ENCODE measurements at regions not wholly inside any gene's neighbourhood (a gene's known extent, or its start where the extent isn't known, plus 50 kb on each side); places are given as distances from the start of the nearest gene placed in this dataset.

DNA sequence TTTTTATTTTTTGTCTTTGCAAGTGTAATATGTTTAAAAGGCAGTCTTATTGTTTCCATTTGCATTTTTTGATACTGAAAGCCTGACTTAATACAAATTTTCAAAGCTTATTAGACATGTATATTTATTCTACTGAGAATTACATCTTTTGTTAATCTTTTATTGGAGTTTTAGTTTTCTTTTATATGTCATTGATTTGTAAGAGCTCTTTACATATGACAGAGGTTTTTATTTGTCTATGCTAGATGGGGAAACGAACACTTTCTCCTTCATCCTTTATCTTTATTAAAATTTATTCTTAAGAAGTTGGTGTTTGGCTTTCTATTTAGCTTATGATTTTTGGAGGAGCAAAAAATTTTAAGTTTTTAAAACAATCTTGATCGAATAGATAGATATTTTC lies 234.4 kb upstream of the SRRM4 start:
- no peaks in the 10 kb centered on the region for H3K27me3 Mint-ChIP-seq (ENCODE audit: low read depth in 3 of 3)
- no peak overlapping the region for H3K27ac Mint-ChIP-seq
- Histone ChIP-seq H3K9ac (ENCODE audit: insufficient read depth, low read length, poor library complexity, severe bottlenecking) (no peak overlapping the region), H3K27me3 (ENCODE audit: control insufficient read depth in 2 of 2, insufficient read depth in 2 of 2, low read length in 2 of 2) (no peaks in the 10 kb centered on the region), H3K4me3 (replicated peaks in 1 of 3; ENCODE audit: low read depth in 2 of 3, low read length in 3 of 3) (no peak overlapping the region), H3K4me1 (ENCODE audit: control insufficient read depth in 1 of 2, insufficient read depth in 2 of 2, low read length in 2 of 2) (no peaks in the 10 kb centered on the region), H3K9me3 (replicated peaks in 1 of 2; ENCODE audit: control insufficient read depth in 1 of 2, insufficient read depth in 1 of 2, low read length in 2 of 2) (no peaks in the 10 kb centered on the region), H4K20me1 (ENCODE audit: insufficient read depth, low read length) (no peaks in the 10 kb centered on the region), H3K79me2 (ENCODE audit: insufficient read depth, low read length) (no peaks in the 10 kb centered on the region), H3K36me3 (replicated peaks in 1 of 2; ENCODE audit: control insufficient read depth in 1 of 2, insufficient read depth in 2 of 2, low read length in 2 of 2) (no peaks in the 10 kb centered on the region), H2AFZ (ENCODE audit: insufficient read depth, low read depth, low read length, poor library complexity, severe bottlenecking) (no peak overlapping the region), H3K4me2 (replicated peaks; ENCODE audit: extremely low read depth, low read length, poor library complexity, severe bottlenecking) (no peak overlapping the region), H3K27ac (ENCODE audit: low read depth in 1 of 2, low read length in 2 of 2) (no peak overlapping the region)
- intact Hi-C loops (cut with micrococcal nuclease), result no loop called here
- no peak overlapping the region for H3K4me3 Mint-ChIP-seq
- H3K36me3 Mint-ChIP-seq, result no peaks in the 10 kb centered on the region
- no CpG with 5 or more reads among the region's 2 CpGs for WGBS (ENCODE audit: insufficient coverage)
- DNase-seq, result no peak
- peaks cover 0 to 22% (median 6%) of the 10 kb centered on the region in 7 donors for H3K9me3 Mint-ChIP-seq
- H3K4me1 Mint-ChIP-seq, result no peaks in the 10 kb centered on the region
- TF ChIP-seq, protein P1, sequence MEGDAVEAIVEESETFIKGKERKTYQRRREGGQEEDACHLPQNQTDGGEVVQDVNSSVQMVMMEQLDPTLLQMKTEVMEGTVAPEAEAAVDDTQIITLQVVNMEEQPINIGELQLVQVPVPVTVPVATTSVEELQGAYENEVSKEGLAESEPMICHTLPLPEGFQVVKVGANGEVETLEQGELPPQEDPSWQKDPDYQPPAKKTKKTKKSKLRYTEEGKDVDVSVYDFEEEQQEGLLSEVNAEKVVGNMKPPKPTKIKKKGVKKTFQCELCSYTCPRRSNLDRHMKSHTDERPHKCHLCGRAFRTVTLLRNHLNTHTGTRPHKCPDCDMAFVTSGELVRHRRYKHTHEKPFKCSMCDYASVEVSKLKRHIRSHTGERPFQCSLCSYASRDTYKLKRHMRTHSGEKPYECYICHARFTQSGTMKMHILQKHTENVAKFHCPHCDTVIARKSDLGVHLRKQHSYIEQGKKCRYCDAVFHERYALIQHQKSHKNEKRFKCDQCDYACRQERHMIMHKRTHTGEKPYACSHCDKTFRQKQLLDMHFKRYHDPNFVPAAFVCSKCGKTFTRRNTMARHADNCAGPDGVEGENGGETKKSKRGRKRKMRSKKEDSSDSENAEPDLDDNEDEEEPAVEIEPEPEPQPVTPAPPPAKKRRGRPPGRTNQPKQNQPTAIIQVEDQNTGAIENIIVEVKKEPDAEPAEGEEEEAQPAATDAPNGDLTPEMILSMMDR (IDR thresholded peaks at IDR 0.05), result no peak

DNA sequence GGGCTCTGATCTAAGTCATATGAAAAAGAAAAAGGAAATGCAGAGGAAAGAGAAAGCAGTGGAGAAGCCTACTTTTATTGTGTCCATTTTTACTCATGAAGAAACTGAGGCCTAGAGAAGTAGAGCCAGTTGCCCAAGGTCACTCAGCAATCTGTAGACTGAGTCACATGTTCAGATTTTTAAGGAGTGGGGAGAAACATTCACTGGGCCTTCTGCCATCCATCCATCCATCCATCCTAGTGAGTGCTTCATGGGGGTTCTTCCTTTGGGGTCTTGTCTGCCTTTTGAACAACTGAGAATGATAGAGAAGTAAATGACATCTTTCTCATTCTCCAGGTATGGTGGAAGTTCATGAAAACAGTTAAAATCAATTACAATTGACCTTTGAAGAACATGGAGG lies 233.6 kb upstream of the SRRM4 start:
- Histone ChIP-seq H3K9ac (ENCODE audit: insufficient read depth, low read length, poor library complexity, severe bottlenecking) (no peak overlapping the region), H2AFZ (ENCODE audit: insufficient read depth, low read depth, low read length, poor library complexity, severe bottlenecking) (no peak overlapping the region), H3K4me1 (ENCODE audit: control insufficient read depth in 1 of 2, insufficient read depth in 2 of 2, low read length in 2 of 2) (no peaks in the 10 kb centered on the region), H3K4me3 (replicated peaks in 1 of 3; ENCODE audit: low read depth in 2 of 3, low read length in 3 of 3) (no peak overlapping the region), H3K36me3 (replicated peaks in 1 of 2; ENCODE audit: control insufficient read depth in 1 of 2, insufficient read depth in 2 of 2, low read length in 2 of 2) (no peaks in the 10 kb centered on the region), H3K4me2 (replicated peaks; ENCODE audit: extremely low read depth, low read length, poor library complexity, severe bottlenecking) (no peak overlapping the region), H3K9me3 (replicated peaks in 1 of 2; ENCODE audit: control insufficient read depth in 1 of 2, insufficient read depth in 1 of 2, low read length in 2 of 2) (no peaks in the 10 kb centered on the region), H4K20me1 (ENCODE audit: insufficient read depth, low read length) (no peaks in the 10 kb centered on the region), H3K27me3 (ENCODE audit: control insufficient read depth in 2 of 2, insufficient read depth in 2 of 2, low read length in 2 of 2) (no peaks in the 10 kb centered on the region), H3K27ac (ENCODE audit: low read depth in 1 of 2, low read length in 2 of 2) (no peak overlapping the region), H3K79me2 (ENCODE audit: insufficient read depth, low read length) (no peaks in the 10 kb centered on the region)
- no peaks in the 10 kb centered on the region for H3K27me3 Mint-ChIP-seq (ENCODE audit: low read depth in 3 of 3)
- H3K27ac Mint-ChIP-seq, result no peak overlapping the region
- TF ChIP-seq, protein P1 (IDR thresholded peaks at IDR 0.05), result no peak
- no peaks in the 10 kb centered on the region for H3K4me1 Mint-ChIP-seq
- no peak overlapping the region for H3K4me3 Mint-ChIP-seq
- H3K36me3 Mint-ChIP-seq, result no peaks in the 10 kb centered on the region
- H3K9me3 Mint-ChIP-seq, result peaks cover 0 to 21% (median 8%) of the 10 kb centered on the region in 7 donors
- no peak for DNase-seq
- intact Hi-C loops (cut with micrococcal nuclease), result no loop called here
